KMS-11 (cell line): ENCODE measurements at regions not wholly inside any gene's neighbourhood (a gene's known extent, or its start where the extent isn't known, plus 50 kb on each side); places are given as distances from the start of the nearest gene placed in this dataset.
A peak's percentile ranks its signal among the peaks of the same experiment; 100 is the strongest.

Experiments used
- H2AFZ ChIP-seq: fragments of 200-600 bp; sonication (generic); 2 replicates; pipeline ENCODE4 v1.6.1; 2016; ENCODE audit warnings: antibody characterized with exemption, mixed run types, low read depth
- H3K27ac ChIP-seq: fragments of 200-600 bp; sonication (generic); 2 replicates; pipeline ENCODE4 v1.6.1; 2016; ENCODE audit warnings: mild to moderate bottlenecking, mixed run types
- H3K27me3 ChIP-seq: fragments of 200-600 bp; sonication (generic); 2 replicates; pipeline ENCODE4 v1.6.1; 2017; ENCODE audit warnings: mild to moderate bottlenecking, low read depth, mixed run types, moderate library complexity; ENCODE audit not compliant: insufficient read depth
- H3K36me3 ChIP-seq: fragments of 200-600 bp; sonication (generic); 2 replicates; pipeline ENCODE4 v1.6.1; 2017; ENCODE audit warnings: mild to moderate bottlenecking, mixed run types; ENCODE audit not compliant: insufficient read depth
- H3K4me1 ChIP-seq: fragments of 200-600 bp; sonication (generic); 2 replicates; pipeline ENCODE4 v1.6.1; 2016; ENCODE audit warnings: mild to moderate bottlenecking, low read depth, mixed run types; ENCODE audit not compliant: poor library complexity, severe bottlenecking
- H3K4me2 ChIP-seq: fragments of 200-600 bp; sonication (generic); 2 replicates; pipeline ENCODE4 v1.7.0; 2016; ENCODE audit warnings: mild to moderate bottlenecking, mixed run types
- H3K4me3 ChIP-seq: fragments of 200-600 bp; sonication (generic); IDR thresholded peaks from 2 replicates; pipeline ENCODE4 v1.6.1; 2017; ENCODE audit warnings: low read depth, low read length, mixed read lengths; ENCODE audit not compliant: insufficient read depth
- H3K79me2 ChIP-seq: fragments of 200-600 bp; sonication (generic); 2 replicates; pipeline ENCODE4 v1.6.1; 2016; ENCODE audit warnings: low read depth, mixed run types; ENCODE audit not compliant: insufficient read depth
- H3K9ac ChIP-seq: fragments of 200-600 bp; sonication (generic); 2 replicates; pipeline ENCODE4 v1.6.1; 2016; ENCODE audit warnings: mild to moderate bottlenecking, mixed run types
- H4K20me1 ChIP-seq: fragments of 200-600 bp; sonication (generic); 2 replicates; pipeline ENCODE4 v1.6.1; 2016; ENCODE audit warnings: mild to moderate bottlenecking, mixed run types; ENCODE audit not compliant: insufficient read depth
- TF ChIP-seq, protein P1 (sequence below): fragments of 200-600 bp; sonication (generic); conservative IDR thresholded peaks from 2 replicates; pipeline ENCODE4 v1.6.1; 2017; ENCODE audit warnings: low read depth, mild to moderate bottlenecking, antibody characterized with exemption, low read length, moderate library complexity, mixed read lengths

DNA sequence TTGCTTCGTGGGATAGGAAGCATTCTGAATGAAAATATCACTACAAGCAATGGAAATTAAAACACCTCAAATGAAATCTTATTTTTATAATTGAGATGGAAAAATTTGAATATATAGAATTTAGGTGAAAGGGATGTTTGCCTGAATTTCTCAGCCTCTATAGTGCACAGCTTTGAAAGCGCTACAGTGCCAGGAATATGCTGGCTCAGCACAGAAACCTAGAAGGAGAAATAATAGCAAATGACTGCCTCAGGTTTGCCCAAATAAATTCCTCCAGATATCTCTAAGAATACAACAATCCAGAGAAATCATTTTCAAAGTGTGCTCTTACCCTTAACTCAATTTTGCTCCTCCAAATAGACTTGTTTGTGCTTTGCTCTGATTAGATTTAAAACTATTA lies 141.1 kb upstream of the ZNF385D start:
- Histone ChIP-seq H3K27ac (no peak overlapping the region), H4K20me1 (no peaks in the 10 kb centered on the region), H3K9ac (no peak overlapping the region), H3K36me3 (no peaks in the 10 kb centered on the region), H3K4me1 (no peaks in the 10 kb centered on the region), H3K79me2 (no peaks in the 10 kb centered on the region), H3K27me3 (no peaks in the 10 kb centered on the region), H3K4me3 (no peak overlapping the region), H3K4me2 (no peak overlapping the region), H2AFZ (no peak overlapping the region)
- TF ChIP-seq, protein P1, sequence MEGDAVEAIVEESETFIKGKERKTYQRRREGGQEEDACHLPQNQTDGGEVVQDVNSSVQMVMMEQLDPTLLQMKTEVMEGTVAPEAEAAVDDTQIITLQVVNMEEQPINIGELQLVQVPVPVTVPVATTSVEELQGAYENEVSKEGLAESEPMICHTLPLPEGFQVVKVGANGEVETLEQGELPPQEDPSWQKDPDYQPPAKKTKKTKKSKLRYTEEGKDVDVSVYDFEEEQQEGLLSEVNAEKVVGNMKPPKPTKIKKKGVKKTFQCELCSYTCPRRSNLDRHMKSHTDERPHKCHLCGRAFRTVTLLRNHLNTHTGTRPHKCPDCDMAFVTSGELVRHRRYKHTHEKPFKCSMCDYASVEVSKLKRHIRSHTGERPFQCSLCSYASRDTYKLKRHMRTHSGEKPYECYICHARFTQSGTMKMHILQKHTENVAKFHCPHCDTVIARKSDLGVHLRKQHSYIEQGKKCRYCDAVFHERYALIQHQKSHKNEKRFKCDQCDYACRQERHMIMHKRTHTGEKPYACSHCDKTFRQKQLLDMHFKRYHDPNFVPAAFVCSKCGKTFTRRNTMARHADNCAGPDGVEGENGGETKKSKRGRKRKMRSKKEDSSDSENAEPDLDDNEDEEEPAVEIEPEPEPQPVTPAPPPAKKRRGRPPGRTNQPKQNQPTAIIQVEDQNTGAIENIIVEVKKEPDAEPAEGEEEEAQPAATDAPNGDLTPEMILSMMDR = no peak

DNA sequence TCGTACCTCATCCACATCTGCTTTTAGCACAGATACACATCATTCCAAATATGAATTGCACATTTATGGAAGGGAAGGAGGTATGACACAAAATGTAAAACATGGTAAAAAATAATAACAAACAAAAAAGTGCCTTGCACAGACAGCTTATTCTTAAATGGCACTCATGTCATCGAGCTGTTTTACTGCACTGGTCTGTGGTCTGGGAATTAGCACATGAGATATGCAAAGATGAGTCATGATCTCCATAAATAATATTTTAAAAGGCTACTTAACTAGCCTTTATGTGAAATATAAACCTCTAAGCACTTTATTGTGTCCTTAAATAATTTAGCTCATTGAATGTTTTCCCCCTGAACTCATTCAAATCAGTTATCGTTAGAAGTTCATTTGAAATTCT lies 142.2 kb upstream of the ZNF385D start:
- H2AFZ ChIP-seq = no peak overlapping the region
- no peak overlapping the region for H3K9ac ChIP-seq
- no peaks in the 10 kb centered on the region for H3K4me1 ChIP-seq
- H3K36me3 ChIP-seq = no peaks in the 10 kb centered on the region
- no peaks in the 10 kb centered on the region for H3K79me2 ChIP-seq
- no peak overlapping the region for H3K27ac ChIP-seq
- TF ChIP-seq, protein P1 = no peak
- H3K27me3 ChIP-seq = no peaks in the 10 kb centered on the region
- no peak overlapping the region for H3K4me3 ChIP-seq
- H3K4me2 ChIP-seq = no peak overlapping the region
- no peaks in the 10 kb centered on the region for H4K20me1 ChIP-seq

DNA sequence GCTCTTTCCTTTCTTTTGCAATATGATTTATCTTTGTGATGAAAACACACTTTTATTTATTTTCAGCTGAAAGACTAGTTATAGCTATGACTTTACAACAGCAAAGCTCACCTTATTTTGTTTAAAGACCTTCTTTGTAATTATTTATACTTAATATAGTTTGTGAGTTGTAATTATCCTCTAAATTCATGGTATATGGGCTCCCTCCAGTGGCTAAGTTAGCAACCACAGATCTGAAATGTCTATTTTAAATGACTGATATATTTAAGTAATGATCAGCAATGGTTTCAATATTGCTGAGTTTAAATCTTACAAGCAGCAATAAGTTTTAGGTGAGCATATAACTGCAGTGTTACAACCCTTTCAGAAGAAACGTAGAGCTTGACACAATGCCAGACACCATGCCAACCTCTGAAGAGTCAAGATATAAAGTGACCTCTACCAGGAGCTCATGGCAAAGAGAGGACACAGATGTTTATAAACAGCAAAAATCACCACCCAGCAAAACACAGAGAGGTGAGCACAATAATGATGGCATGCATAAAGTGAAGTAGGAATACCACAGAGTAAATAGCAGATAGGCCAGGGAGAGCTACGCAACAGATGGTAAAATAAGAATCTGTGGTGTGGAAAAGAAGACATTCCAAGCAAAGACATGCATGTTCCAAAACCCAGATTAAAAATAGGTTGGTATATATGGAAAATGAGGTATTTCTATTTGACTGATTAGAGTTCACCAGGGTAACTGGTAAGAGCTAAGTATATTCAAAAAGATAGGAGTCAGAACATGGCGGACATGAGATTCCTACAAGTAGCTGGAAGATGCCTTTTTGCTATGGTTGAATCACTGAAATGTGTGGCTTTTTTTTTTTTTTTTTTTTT lies 143.7 kb upstream of the ZNF385D start:
- Histone ChIP-seq H3K27me3 (no peaks in the 10 kb centered on the region), H3K4me2 (no peak overlapping the region), H3K4me3 (no peak overlapping the region), H3K27ac (no peak overlapping the region), H3K4me1 (no peaks in the 10 kb centered on the region), H3K9ac (no peak overlapping the region), H3K36me3 (no peaks in the 10 kb centered on the region), H2AFZ (no peak overlapping the region), H4K20me1 (no peaks in the 10 kb centered on the region), H3K79me2 (no peaks in the 10 kb centered on the region)
- TF ChIP-seq, protein P1 = peak; percentile 59

DNA sequence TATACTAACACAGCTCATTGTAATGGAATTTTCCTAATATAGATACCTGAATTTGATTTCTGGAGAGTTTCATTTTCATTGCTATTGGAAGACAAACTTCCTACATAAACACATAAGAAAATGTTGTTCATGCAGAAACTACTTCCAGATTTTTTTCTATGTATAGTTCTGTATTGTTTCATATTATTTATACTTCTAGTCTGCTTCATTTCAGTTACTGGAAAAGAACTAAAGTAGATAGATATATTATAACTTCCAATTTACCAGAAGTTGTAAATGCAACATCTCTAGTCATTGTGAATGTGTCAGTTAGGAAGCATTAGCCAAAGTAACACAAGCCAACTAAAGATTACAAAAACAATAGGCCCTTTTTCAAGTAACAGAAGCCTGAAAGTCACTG lies 147.3 kb upstream of the ZNF385D start:
- no peak overlapping the region for H3K9ac ChIP-seq
- H3K4me2 ChIP-seq = no peak overlapping the region
- H4K20me1 ChIP-seq = no peaks in the 10 kb centered on the region
- no peaks in the 10 kb centered on the region for H3K36me3 ChIP-seq
- TF ChIP-seq, protein P1 = no peak
- H3K4me3 ChIP-seq = no peak overlapping the region
- no peaks in the 10 kb centered on the region for H3K27me3 ChIP-seq
- no peaks in the 10 kb centered on the region for H3K79me2 ChIP-seq
- H3K27ac ChIP-seq = no peak overlapping the region
- no peak overlapping the region for H2AFZ ChIP-seq
- no peaks in the 10 kb centered on the region for H3K4me1 ChIP-seq
